GM21737 (cell line): ENCODE measurements at regions not wholly inside any gene's neighbourhood (a gene's known extent, or its start where the extent isn't known, plus 50 kb on each side); places are given as distances from the start of the nearest gene placed in this dataset.
"Not testable (repeated sequence)": the region's sequence is repeated elsewhere in the genome, so short reads cannot be mapped to it uniquely, and the experiment has no call there.

Experiments used
- ATAC-seq: cut with Tn5 transposase; IDR thresholded peaks from one replicate; pipeline ENCODE4 v1.9.1; 2021; ENCODE audit warnings: mild to moderate bottlenecking, moderate library complexity; ENCODE audit not compliant: unreplicated experiment

DNA sequence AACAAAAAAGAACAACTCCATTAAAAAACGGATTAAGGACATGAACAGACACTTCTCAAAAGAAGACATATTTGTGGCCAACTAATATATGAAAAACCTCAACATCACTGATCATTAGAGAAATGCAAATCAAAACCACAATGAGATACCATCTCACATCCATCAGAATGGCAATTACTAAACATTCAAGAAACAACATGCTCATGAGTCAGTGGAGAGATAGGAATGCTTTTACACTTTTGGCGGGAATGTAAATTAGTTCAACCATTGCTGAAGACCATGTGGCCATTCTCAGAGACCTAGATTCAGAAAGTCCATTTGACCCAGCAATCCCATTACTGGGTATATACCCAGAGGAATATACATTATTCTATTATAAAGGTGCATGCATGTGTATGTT is 1442.6 kb upstream of the B3GALT2 start:
- no peak for ATAC-seq

DNA sequence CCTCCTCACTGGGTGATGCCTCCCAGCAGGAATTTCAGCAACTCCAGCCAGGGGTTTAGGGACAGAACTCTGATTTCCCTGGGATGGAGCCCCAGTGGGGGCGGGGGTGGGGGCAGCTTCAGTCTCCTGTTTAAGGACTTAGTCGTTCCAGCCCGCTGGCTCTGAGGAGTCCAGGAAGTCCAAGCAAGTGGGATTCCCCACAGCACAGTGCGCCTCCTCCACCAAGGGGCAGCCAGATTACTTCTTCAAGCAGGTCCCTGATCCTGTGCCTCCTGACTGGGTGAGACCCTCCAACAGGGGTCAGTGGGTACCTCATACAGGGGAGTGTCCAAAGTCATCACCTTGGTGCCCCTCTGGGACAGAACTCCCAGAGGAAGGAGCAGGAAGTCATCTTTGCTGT is 1438.4 kb upstream of the B3GALT2 start:
- no peak for ATAC-seq

DNA sequence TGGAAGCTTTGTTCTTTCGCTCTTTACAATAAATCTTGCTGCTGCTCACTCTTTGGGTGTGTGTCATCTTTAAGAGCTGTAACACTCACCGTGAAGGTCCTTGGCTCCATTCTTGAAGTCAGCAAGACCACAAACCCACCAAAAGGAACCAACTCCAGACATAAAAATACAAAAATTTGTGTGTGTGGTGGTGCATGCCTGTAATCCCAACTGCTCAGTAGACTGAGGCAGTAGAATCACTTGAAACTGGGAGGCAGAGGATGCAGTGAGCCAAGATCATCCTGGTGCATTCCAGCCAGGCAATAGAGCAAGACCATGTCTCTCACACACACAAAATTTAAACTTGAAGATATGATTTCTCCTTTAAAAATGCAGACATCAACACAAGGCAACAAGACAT is 1431.7 kb upstream of the B3GALT2 start:
- ATAC-seq: no peak

DNA sequence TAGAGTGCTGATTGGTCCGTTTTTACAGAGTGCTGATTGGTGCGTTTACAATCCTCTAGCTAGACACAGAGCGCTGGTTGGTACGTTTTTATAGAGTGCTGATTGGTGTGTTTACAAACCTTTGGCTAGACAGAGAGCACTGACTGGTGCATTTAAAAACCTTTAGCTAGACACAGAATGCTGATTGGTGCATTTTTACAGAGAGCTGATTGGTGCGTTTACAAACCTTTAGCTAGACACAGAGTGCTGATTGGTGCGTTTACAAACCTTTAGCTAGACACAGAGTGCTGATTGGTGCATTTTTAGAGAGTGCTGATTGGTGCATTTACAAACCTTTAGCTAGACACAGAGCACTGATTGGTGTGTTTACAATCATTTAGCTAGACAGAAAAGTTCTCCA is 1430.9 kb upstream of the B3GALT2 start:
- not testable (repeated sequence) for ATAC-seq

DNA sequence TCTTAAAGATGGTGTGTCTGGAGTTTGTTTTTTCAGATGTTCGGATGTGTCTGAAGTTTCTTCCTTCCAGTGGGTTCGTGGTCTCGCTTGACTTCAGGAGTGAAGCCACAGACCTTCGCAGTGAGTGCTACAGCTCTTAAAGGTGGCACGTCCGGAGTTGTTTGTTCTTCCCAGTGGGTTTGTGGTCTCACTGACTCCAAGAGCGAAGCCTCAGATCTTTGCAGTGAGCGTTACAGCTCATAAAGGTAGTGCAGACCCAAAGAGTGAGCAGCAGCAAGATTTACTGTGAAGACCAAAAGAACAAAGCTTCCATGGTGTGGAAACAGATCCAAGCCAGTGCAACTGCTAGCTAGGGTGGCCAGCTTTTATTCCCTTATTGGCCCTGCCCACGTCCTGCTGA is 1430.4 kb upstream of the B3GALT2 start:
- no peak for ATAC-seq

DNA sequence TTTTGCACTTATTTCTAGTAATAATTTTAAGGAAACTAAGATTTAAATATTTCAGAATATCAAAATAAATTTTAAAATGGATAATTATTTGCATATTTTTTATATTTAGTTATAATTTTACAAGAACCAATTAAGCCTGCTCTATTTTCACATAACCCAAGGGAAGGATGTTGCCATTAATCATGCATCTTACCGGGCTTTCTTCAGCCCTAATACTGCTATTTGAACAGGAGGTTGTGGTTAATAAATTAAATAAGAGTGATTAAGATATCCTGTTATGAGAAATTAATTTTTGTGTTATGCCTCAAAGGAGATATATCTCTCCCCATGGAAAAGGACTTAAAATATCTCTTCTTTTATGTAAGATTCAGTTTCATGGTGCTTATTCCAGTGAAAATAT is 1415.8 kb upstream of the B3GALT2 start:
- no peak for ATAC-seq

DNA sequence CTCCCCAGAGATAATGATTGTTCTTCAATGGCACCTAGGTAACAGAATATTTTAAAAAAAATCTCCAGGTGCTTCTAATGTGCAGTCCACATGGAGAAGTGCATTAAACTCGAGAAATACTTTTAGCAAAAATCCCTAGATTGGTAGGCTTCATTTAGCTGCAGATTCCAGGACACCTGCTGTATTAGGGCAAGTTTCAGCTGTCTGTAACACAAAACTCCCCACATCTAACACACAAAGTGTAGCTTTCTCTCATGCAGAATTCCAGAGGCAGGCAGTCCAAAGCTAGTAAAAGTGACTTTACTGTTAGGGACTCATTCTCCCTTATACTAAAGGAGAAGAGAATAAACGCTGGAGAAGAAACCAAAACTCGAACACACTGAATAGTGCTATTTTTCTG is 1414.3 kb upstream of the B3GALT2 start:
- ATAC-seq: no peak

DNA sequence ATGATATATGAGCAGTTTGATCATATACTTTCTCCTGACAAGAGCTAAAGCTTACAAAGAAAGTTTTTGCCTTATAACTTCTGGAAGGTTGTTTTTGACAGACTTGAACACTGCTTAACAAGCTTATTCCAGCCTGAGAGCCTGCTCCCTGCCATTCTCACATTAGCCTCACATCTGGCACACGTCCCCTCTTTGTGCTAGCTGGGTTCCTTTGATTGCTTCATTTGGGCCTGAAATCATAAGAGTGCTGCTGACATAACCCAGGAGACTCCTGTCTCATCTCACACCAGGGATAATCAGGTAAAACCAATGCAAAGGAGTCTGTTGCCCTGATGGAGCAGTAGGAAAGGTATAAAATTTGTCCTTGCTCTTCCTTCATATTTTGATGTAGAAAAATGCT is 1411.7 kb upstream of the B3GALT2 start:
- no peak for ATAC-seq

DNA sequence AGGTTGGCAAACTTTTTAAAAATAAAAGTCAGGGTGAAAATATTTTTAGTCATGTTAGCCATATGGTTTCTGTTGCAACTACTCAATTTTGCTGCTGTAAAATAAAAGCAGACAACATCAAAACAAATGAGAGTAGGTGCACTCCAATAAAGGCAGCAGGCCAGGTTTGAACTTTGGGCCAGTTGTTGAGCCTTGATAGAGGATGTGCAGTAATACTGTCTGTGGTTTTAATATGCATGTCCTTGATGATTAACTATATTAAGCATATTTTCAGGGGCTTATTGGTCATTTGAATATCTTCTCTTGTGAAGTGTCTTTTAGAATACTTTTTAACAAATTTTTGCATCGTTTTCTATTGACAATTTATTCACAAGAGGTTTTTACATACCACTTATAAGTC is 1399.9 kb upstream of the B3GALT2 start:
- ATAC-seq: no peak

DNA sequence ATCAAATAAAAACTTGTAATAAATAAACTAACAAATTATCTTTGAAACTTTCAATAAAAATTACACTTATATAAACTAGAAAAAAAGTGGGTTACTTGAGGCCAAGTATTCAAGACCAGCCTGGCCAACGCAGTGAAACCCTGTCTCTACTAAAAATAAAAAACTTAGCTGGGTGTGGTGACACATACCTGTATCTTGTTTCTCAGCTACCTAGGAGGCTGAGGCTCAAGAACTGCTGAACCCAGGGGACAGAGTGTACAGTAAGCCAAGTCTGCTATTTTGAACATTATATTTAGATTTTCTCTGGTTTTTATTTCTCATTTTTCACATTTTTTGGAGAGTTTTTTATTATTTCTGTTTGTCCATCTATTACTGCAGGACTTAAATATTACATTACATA is 1397.6 kb upstream of the B3GALT2 start:
- ATAC-seq: no peak

DNA sequence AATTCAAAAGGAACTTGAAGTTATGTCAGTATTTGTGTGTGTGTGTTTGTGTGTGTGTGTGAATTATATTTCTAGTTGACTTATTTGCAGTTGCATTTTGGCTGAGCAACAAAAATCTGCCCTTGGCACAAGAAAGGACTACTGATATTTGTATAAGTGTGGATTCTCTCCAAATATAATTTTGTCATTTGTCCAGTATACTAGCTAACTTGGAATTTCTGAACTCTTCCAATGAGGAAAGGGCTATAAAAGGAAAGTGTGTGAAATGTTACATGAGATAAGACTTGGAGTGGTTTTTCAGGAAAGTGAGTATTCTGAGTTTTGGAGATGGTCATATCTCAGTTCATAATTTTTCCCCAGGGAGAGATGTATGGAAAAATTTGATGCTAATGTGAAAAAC is 1384.1 kb upstream of the B3GALT2 start:
- ATAC-seq: no peak

DNA sequence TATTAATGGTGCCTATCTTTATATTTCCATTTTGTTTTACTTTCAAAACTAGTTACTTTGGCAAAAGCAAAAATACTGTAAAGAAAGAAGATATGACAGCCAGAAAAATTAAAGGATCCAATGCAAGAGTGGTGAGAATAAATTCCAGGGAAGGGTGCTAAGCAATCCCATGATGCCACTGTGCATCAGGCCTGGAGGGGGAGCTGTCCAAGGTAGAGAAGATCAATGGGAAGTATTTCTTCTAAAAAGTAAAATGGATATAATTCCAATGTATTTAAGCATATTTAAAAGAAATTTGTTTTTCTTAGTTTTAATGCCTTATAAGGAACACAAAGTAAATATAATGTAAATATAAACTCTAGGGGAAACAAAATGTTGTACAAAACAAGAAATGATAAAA is 1382.2 kb upstream of the B3GALT2 start:
- ATAC-seq: no peak

DNA sequence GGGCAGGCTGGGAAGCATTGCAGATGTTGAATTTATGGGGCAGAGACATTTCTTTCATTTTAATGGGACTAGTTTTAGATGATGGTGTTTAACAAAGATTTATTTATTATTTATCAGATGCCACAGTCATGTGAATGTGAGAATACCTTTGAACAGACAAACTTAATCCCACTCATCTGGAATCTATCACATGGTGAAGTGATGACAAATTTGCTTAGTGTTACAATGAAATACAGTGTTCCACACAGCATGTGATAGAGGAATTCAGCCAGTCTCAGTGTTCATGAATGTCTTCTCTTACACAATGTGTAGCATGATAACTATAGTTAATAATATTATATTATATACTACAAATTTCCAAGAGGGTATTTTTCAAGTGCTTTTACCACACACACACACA is 1361.7 kb upstream of the B3GALT2 start:
- ATAC-seq: no peak

DNA sequence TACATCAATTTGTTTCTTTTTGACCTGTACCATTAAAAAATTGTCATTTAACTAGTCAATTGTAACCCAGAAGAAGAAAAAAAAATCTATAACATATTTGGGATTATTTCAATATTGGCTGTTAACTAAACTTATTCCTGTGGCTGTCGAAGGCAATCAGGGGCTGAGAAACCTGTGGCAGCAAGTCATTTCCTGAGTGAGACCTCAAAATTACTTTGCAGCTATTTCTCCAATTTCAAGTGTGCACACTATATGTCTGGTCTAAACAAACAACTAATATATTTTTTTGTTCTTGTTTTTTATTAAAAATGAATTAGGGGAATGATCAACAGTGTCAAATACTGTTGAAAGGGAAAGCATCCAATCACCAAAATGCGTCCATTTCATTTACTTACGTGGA is 1357.6 kb upstream of the B3GALT2 start:
- ATAC-seq: no peak

DNA sequence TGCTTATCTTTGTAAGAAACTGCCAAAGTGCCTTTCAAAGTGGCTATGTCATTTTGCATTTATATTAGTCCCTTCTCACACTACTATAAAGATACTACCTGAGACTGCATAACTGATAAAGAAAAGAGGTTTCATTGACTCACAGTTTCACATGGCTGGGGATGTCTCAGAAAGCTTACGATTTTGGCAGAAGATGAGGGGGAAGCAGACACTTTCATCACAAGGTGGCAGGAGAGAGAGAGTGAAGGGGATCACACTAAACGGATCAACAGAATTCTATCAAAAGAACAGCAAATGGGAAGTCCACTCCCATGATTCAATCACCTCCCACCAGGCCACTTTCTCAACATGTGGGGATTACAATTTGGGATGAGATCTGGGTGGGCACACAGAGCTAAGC is 1352.0 kb upstream of the B3GALT2 start:
- no peak for ATAC-seq

DNA sequence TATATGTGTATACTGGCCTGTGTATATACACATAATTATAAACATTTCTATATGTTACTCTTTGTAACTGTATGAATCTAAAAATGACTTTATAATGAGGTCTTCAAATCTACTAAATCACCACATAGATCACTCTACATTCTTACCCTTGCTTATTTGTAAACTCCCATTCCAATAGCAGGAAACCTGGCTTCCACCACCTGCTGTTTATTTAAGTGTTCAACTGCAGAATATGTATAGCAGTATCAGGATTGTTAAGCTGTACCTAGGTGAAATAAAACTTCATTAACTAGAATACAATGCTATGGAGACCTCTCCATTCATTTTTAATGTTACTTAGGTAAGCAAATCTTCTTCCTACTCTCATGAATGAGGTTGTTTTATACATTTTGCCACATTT is 1351.1 kb upstream of the B3GALT2 start:
- ATAC-seq: no peak

DNA sequence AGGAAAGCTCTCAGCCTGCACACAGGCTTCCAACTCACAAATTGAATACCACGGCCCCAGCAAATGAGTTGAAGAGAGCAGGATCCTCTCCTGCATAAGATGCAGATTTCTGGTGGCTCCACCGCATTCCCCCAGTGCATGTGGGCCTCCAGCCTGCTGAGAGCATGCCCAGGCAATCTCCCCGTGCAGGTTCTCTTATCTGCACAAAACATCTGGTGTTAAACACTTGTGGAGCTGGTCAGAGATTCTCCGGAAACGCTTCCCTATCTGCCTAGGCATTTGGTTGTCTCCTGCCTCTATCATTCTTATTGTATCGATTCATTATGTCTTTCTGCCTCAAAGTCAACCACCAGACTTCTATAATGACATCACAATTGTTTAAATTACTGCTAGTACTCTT is 1349.0 kb upstream of the B3GALT2 start:
- ATAC-seq: no peak

DNA sequence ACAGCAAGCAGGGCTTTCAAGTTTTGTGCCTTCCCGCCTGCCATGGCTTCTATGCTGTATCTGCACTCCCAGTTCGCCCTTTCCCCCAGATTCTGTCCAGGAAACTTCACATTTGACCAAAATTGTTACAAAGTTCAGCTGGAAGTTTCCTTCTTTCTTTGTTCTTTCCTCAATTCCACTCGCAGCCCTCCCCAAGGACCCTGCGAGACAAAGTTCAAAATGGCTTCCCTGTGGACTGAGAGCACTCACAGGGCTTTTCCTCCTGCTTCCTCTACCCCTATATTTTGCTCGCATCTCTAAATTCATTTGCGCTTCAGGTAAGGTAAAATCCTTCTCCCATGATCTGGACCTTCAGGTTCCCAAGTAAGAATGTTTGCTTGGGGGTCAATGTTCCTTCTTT is 1348.4 kb upstream of the B3GALT2 start:
- ATAC-seq: no peak

DNA sequence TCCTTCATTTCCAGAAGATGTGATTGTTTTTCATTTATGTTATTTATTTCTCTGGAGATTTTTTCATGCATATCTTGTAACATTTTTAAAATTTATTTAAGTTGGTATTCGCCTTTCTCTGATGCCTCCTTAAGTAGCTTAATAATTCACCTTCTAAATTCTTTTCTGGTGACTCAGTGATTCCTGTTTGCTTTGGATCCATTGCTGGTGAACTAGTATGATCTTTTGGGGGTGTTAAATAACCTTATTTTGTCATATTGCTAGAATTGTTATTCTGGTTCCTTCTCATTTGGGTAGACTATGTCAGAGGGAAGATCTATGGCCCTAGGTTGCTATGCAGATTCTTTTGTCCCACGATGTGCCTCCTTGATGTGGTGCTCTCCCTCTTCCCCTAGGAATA is 1347.2 kb upstream of the B3GALT2 start:
- no peak for ATAC-seq

DNA sequence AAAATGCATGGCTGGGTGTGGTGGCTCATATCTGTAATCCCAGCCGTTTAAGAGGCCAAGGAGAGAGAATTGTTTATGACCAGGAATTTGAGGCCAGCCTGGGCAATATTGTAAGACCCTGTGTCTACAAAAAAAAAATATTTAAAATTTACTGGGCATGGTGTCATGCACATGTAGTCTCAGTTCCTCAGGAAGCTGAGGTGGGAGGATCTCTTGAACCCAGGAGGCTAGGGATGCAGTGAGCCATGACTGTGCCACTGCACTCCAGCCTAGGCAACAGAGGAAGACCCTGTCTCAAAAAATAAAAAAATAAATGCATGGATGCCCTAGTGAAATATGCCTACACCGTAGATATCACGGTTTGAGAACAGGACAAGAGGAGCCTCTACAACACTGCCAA is 1331.2 kb upstream of the B3GALT2 start:
- no peak for ATAC-seq

DNA sequence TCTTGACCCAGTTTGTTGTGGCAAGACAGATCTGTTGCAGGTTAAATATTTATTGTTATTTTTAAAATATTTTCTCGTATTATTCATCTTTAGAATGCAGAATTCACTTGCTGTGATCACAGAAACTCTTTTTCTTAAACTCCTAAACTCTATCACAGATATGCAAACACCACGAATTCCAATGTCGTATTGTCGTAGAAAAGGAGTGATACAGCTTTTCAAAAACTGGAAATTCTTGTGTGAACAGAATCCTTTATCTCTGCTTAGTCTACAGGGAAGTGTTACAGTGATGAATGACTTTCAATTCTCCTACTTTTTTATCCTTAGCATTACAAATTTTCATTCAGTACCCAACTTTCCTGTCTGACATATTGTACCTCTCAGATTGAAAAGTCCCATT is 1329.5 kb upstream of the B3GALT2 start:
- ATAC-seq: no peak

DNA sequence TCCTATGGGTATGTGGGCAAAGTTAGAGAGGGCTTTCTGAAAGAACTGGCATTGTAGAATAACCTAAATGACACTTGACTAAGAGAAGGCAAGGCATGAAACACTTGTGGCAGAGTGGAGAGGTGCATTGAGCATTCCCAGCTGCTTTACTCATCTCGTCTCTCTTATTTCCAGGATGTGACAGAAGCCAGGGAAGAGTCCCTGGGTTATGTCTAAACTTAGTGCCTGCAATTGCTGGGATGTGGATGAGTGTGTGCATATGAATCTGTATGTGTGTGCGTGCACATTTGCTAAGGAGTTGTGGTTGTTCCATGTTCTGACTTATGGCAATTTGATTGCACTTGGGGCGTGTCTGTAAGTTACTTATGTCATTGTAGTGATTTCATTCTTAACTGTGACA is 1326.5 kb upstream of the B3GALT2 start:
- no peak for ATAC-seq

DNA sequence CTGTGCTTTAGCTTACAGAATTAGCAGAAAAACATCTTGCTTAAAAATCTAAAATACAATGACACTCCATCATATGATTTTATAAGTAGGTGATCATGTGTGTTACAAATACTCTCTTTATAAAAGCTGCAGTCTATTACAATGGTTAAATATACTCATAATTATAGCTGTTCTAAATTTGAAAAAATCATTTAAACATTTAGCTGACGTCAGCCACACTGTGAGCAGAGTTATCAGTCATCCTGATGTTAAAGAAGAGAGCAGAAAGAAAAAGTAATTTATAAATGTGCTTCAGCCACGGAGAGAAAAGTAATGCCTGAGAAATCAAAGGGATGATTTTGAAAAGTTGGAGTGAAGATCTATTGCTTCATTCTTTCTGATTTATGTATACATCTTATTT is 1325.9 kb upstream of the B3GALT2 start:
- ATAC-seq: no peak

DNA sequence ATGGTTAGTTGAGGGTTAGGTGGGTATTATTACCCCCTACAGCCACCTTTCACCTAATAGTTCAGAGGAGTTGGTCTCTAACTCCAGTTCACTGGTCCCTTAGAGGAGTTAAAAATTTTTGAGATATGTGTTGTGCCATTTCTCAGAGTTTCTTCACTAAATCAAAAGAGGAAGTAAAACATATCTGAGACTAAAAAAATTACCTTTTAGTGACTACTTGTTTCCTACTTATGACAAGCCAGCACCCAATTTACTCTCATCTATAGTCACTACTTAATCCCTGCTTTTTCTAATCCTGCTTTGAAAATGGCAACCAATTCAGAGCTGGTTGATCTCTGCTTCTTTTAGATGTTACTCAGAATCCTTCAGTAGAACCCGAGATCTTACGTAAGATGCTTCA is 1316.8 kb upstream of the B3GALT2 start:
- ATAC-seq: no peak
